ENCODE measurements at regions not wholly inside any gene's neighbourhood (a gene's known extent, or its start where the extent isn't known, plus 50 kb on each side); places are given as distances from the start of the nearest gene placed in this dataset.

- H2BK5ac ChIP-seq (ENCODE audit: low read depth, low read length) = no peak overlapping the region
- no peak for TF ChIP-seq NRF1 (IDR thresholded peaks at IDR 0.05; ENCODE audit: low read depth, low read length)
- no peak for TF ChIP-seq TAF7 (optimal IDR thresholded peaks at IDR 0.05; ENCODE audit: borderline replicate concordance, low read depth, low read length)
- no peak for TF ChIP-seq EZH2 (IDR thresholded peaks at IDR 0.05; ENCODE audit: low read depth, low read length, severe bottlenecking)
- TF ChIP-seq ZNF274 (IDR thresholded peaks at IDR 0.05; ENCODE audit: borderline replicate concordance, extremely low read depth, low read length) = no peak
- TF ChIP-seq PHF8 (conservative IDR thresholded peaks at IDR 0.05; ENCODE audit: low read depth, low read length) = no peak
- TF ChIP-seq POU5F1 (IDR thresholded peaks at IDR 0.05; ENCODE audit: low read depth, low read length) = no peak
- no peak for TF ChIP-seq TBP (IDR thresholded peaks at IDR 0.05; ENCODE audit: low read depth, low read length)
- TF ChIP-seq TEAD4 (IDR thresholded peaks at IDR 0.05; ENCODE audit: low read depth, low read length) = no peak
- TF ChIP-seq FOSL1 (IDR thresholded peaks at IDR 0.05; ENCODE audit: insufficient read depth, low read depth, low read length) = no peak
- no peak for TF ChIP-seq NANOG (IDR thresholded peaks at IDR 0.05; ENCODE audit: insufficient read depth, low read depth, low read length, poor library complexity, severe bottlenecking)
- TF ChIP-seq CTCF (IDR thresholded peaks at IDR 0.05; ENCODE audit: control extremely low read depth in 1 of 3, insufficient read depth in 1 of 3, low read depth in 1 of 3, low read length in 3 of 3) = no peak
- TF ChIP-seq CTBP2 (IDR thresholded peaks at IDR 0.05; ENCODE audit: borderline replicate concordance, insufficient read depth, insufficient read length, low read length) = no peak
These were observed 94.8 kb upstream of the SEC11C start for GRCh38 chr18:59044855-59045254.

More at GRCh38 chr18:59044855-59045254, 94.8 kb upstream of the SEC11C start:
- Histone ChIP-seq H3K79me2 (ENCODE audit: control insufficient read depth in 1 of 2, insufficient read depth in 2 of 2, low read length in 2 of 2) (no peaks in the 10 kb centered on the region), H3K14ac (ENCODE audit: insufficient read length) (no peak overlapping the region), H3K36me3 (ENCODE audit: control insufficient read depth in 2 of 4, insufficient read depth in 4 of 4, low read length in 3 of 4) (no peaks in the 10 kb centered on the region), H4K8ac (ENCODE audit: extremely low read depth, insufficient read depth, low read length) (no peak overlapping the region), H2AFZ (ENCODE audit: low read length) (no peak overlapping the region), H3K27ac (ENCODE audit: low read depth, low read length) (no peak overlapping the region), H3K4me1 (replicated peaks in 1 of 4; ENCODE audit: control insufficient read depth in 3 of 4, insufficient read depth in 4 of 4, low read length in 3 of 4) (peaks cover under 1 to 4% (median 4%) of the 10 kb centered on the region in 4 experiments; a peak in 6 of 7 replicates), H2BK12ac (ENCODE audit: low read depth, low read length) (no peak overlapping the region), H2BK15ac (ENCODE audit: low read length) (no peak overlapping the region), H3K27me3 (replicated peaks in 1 of 4; ENCODE audit: control insufficient read depth in 3 of 4, extremely low read depth in 1 of 4, insufficient read depth in 3 of 4, low read length in 3 of 4) (no peaks in the 10 kb centered on the region), H3K18ac (ENCODE audit: extremely low read depth, low read length) (no peak overlapping the region), H3K79me1 (ENCODE audit: low read depth, low read length) (no peaks in the 10 kb centered on the region), H3K9me3 (ENCODE audit: insufficient read depth in 2 of 2, low read depth in 1 of 2, low read length in 1 of 2) (no peaks in the 10 kb centered on the region), H3K23me2 (ENCODE audit: low read depth, low read length) (no peaks in the 10 kb centered on the region), H3K4me2 (ENCODE audit: insufficient read depth in 1 of 2, low read depth in 2 of 2, low read length in 2 of 2) (no peak overlapping the region), H3K23ac (ENCODE audit: insufficient read length) (no peak overlapping the region), H3K4me3 (ENCODE audit: extremely low read depth in 1 of 4, insufficient read depth in 2 of 4, low read depth in 3 of 4, low read length in 4 of 4) (no peak overlapping the region), H2AK5ac (ENCODE audit: low read depth, low read length) (no peak overlapping the region), H2BK20ac (ENCODE audit: low read length) (no peak overlapping the region), H4K5ac (ENCODE audit: insufficient read length, low read depth, low read length) (no peak overlapping the region), H4K91ac (replicated peaks; ENCODE audit: insufficient read length, low read length) (no peak overlapping the region), H3K56ac (replicated peaks; ENCODE audit: insufficient read length, low read depth, low read length) (no peak overlapping the region), H3K4ac (replicated peaks; ENCODE audit: insufficient read length, low read depth, low read length) (no peak overlapping the region), H2BK120ac (replicated peaks; ENCODE audit: low read depth, low read length) (no peak overlapping the region), H3K9ac (replicated peaks in 1 of 4; ENCODE audit: extremely low read depth in 1 of 4, low read depth in 3 of 4, low read length in 3 of 4) (no peak overlapping the region), H4K20me1 (replicated peaks in 1 of 2; ENCODE audit: control insufficient read depth in 1 of 2, insufficient read depth in 2 of 2, low read length in 2 of 2) (no peaks in the 10 kb centered on the region)
- POLR2A ChIA-PET (ENCODE audit: partially characterized antibody) = interaction anchor here (1.3 kb wide), 1 partner anchor 178 kb away, joined by 3 read pairs; no protein-coding TSS in a partner anchor
- CTCF ChIA-PET (ENCODE audit: partially characterized antibody) = interaction anchor here (0.6 to 1.5 kb wide), 3 partner anchors 10 to 343 kb away, joined by 3 read pairs; no protein-coding TSS in a partner anchor
- DNase-seq (ENCODE audit: low read depth in 1 of 2, low spot score in 2 of 2) (no peak), FAIRE-seq (no peak)
- WGBS, 2 experiments (ENCODE audit: extremely low coverage in 1 of 2, insufficient coverage in 1 of 2, insufficient read length in 1 of 2, insufficient replicate concordance in 2 of 2, low coverage in 1 of 2, low lambda C conversion rate in 2 of 2, missing lambda C conversion rate in 1 of 2) = 88% methylated on average over 5 of the region's 6 CpGs; no CpG with 5 or more reads in 1 of the 2 experiments
